T47D (cell line): ENCODE measurements at regions not wholly inside any gene's neighbourhood (a gene's known extent, or its start where the extent isn't known, plus 50 kb on each side); places are given as distances from the start of the nearest gene placed in this dataset.
A peak's percentile ranks its signal among the peaks of the same experiment; 100 is the strongest.

Experiments
- DNase-seq, 2 experiments: peaks; one replicate each; pipeline versions ENCODE4 v3.0.0 to v3.0.0-alpha.2; 2011 to 2012; ENCODE audit warnings: low read depth in 1 of 2, low spot score in 1 of 2
- JUND ChIP-seq: IDR thresholded peaks from 2 replicates; pipeline ENCODE4 v1.6.1; 2012; ENCODE audit warnings: low read depth
- in situ Hi-C: cut with HindIII; loops from 2 replicates; pipeline ENCODE4 v1.10.0; 2016; ENCODE audit warnings: low sequenced_read_pairs, low pct_unique_long_range_greater_than_20kb

DNA sequence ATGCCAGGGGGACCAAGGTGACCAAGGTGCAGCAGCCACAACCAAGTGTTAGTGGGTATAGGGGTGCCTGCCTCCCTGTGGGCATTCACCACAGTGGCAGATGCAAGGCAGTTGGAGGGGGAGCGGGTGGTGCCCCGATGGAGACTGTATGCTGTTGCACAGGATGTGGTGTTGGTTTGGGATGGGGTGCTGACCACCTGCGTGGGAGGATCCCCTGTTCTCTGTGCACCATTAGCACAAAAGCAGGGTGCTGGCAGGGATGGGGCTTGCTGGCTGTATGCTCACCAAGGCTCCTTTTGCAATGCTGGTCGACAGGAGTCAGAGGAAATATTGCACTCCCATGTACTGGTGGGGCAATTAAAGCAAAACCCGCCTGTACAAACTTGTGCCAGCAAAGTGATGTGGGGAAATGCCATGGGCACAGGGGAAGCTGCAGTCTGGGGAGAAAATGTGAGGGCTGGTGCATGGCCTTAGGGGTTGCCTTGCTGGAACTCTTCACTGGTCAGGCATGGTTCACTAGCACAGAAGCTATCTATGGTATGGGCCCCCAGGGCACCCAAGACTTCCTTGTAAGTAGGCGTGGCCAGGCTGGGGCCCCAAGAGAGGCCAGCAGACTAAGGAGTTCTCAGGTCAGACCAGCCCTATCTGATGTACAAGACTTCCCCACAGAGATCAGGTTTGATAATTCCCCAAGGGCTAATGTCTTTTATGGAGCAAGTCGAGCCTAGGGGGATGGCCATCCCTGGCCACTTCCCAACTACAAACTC, 51.9 kb upstream of the GNAT3 start:
- in situ Hi-C loops: no loop called here
- TF ChIP-seq JUND: peak; percentile 86
- DNase-seq: peak in 1 of 2 experiments; percentile 95

GRCh38 chr7:80565554-80565953, 53.7 kb upstream of the GNAT3 start:
- DNase-seq: no peak
- TF ChIP-seq JUND: no peak
- in situ Hi-C loops: no loop called here

- in situ Hi-C loops: no loop called here
- DNase-seq: no peak
- no peak for TF ChIP-seq JUND
These were observed 56.8 kb upstream of the CD36 start for GRCh38 chr7:80581486-80582260.

DNA sequence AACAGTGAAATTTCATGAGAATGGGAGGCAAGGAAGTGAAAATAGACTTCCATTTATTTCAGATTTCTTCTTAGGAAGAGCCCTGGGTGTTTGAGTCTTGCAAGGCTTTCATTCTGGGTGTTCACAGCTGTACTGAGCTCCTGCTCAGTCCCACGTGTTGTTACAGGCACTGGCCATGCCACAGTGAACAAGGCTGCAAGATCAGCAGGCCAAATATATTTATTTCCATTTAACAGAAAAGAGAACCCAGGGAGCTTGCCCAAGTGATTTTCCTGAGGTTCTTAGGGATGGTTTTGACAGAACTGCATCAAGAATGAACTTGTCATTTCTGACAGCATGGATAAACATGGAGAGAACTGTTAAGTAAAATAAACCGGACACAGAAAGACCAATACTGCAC, 54.5 kb upstream of the CD36 start:
- DNase-seq: no peak
- in situ Hi-C loops: no loop called here
- no peak for TF ChIP-seq JUND

- no peak for DNase-seq
- TF ChIP-seq JUND: no peak
- in situ Hi-C loops: no loop called here
These were observed 53.7 kb upstream of the CD36 start for GRCh38 chr7:80584778-80585177.

GRCh38 chr7:80587538-80587937, 50.9 kb upstream of the CD36 start:
- no peak for DNase-seq
- in situ Hi-C loops: no loop called here
- no peak for TF ChIP-seq JUND

GRCh38 chr7:80588591-80588990, 49.9 kb upstream of the CD36 start:
- in situ Hi-C loops: no loop called here
- no peak for TF ChIP-seq JUND
- DNase-seq: no peak
